OCI-LY1 (cell line): ENCODE measurements at regions not wholly inside any gene's neighbourhood (a gene's known extent, or its start where the extent isn't known, plus 50 kb on each side); places are given as distances from the start of the nearest gene placed in this dataset.
"Not testable (repeated sequence)": the region's sequence is repeated elsewhere in the genome, so short reads cannot be mapped to it uniquely, and the experiment has no call there.

ENCODE experiments used
- CTCF ChIP-seq: fragments of 200-600 bp; sonication (generic), shearing (Covaris generic); IDR thresholded peaks from 2 replicates; pipeline ENCODE4 v1.5.1; 2017; ENCODE audit warnings: mild to moderate bottlenecking, antibody characterized with exemption, low read length, moderate library complexity, mixed read lengths
- EZH2 ChIP-seq: fragments of 200-600 bp; sonication (generic), shearing (Covaris generic); IDR thresholded peaks from 2 replicates; pipeline ENCODE4 v1.8.0; 2017; ENCODE audit warnings: borderline replicate concordance, mixed run types, mild to moderate bottlenecking, antibody characterized with exemption, low read length, moderate library complexity, mixed read lengths

GRCh38 chr11:121963846-121964245 is 152.2 kb downstream of the BLID start:
- not testable (repeated sequence) for TF ChIP-seq CTCF, EZH2
